ENCODE measurements at regions not wholly inside any gene's neighbourhood (a gene's known extent, or its start where the extent isn't known, plus 50 kb on each side); places are given as distances from the start of the nearest gene placed in this dataset.
"Not testable (repeated sequence)": the region's sequence is repeated elsewhere in the genome, so short reads cannot be mapped to it uniquely, and the experiment has no call there.

DNA sequence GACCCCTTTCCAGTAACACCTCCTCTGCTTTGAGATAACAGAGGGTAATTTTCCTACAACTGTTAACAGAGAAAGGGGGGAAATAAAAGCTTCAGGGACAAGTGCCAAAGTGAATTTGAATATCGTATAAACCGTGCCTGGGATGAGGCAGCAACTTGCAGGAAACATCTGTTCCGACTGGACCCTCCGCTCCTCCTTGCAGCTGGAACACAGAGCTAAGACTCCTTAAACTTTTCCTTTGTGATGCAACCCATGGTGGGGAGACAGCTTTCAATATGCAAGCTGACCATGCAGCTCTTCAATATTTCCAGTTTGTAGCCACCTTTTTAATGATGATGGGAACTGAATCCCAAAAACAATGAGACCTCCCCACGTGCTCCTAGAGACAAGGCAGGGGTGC lies 432.6 kb downstream of the ZNF536 start:
- DNase-seq, result no peak

DNA sequence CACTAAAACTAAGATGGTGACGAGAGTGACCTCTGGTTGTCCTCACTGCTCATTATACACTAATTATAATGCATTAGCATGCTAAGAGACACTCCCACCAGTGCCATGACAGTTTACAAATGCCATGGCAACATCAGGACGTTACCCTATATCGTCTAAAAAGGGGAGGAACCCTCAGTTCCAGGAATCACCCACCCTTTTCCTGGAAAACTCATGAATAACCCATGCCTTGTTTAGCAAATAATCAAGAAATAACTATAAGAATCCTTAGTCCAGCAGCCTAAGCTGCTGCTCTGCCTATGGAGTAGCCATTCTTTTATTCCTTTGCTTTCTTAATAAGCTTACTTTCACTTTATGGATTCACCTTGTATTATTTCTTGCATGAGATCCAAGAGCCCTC lies 432.1 kb downstream of the ZNF536 start:
- not testable (repeated sequence) for DNase-seq

DNA sequence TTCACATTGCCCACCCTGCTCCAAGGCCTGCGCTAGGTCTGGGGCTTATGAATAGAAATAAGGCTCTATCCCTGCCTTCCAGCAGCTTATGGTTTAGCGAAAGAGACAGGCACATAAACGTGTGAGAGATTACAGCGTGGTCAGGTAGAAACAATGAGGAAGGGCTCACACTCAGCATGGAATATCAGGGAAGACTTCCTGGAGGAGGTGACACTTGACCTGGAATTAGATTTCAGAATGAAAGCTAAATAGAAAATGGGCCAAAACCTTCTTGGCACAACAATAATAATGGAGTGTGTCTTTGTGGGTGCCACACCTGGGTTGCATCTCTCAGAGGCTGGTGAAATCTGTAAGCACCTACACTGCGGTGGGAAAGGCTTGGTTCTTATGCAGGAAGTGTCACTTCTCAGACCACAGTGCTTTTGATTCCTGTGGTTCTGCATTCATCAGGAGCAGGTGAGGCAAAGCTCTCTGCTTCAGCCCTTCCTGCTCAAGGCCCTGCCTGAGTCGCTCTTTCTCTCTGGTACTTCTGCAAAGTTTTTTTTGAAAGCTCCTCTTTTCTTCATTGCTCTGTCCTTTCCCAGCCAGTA lies 430.3 kb downstream of the ZNF536 start:
- DNase-seq, result no peak

DNA sequence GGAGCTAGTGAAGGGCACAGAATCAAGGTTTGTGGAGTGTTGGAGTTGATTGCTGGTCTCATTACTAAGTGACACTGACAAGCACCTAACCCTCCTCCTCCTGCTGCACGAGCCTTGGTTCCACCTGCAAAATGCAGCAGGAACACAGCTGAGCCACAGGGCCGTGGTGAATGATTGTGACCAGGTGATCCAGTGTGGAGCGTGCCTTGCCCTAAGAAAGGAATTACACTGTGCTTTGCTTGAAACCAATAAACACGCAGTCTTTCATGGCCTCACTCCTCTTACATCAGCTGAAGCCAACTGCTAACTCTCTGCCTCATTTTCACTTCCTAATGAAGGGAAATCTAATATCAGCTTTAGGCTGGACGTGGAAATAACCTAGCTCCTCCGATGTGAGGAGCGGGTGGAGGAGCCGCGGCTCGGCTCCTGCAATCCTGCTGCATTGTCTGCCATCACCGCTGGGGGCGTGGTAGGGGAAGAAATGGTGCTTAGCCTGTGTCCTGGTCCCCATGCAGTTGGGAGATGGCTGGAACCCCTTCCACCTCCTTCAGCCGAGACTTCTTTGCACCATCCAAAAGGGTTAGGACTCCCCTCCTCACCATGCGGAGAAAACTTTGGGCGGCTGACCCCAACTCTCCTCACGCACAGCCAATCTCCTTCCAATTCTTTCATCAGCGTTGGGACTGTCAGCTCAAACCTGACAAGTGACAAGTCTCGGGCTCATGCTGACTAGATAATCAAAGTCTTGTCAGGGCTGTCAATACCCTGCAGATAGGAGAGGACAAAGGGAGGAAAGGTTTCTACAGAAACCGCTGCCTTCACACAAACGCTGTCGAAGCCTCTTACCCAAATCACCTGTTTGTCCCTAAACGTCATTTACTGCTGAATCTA lies 427.9 kb downstream of the ZNF536 start:
- DNase-seq, result peak; percentile 63

DNA sequence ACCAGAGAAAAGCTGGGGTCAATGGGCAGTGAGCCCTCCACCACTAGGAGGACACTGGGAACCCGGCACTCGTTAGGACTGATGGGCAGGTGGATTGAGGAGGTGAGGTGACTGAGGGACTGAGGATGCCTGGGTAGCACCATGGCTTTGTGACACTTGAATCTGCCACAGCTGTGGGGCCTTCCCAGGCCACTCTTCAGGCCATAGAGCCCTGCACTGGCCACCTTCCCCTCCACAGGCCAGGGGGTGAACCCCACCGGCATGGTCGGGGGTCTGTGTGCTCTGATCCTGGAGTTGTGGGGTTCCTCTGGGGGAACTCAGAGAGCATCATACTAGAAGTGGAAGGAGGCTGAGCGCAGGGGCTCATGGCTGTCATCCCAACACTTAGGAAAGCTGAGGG lies 423.5 kb downstream of the ZNF536 start:
- DNase-seq, result no peak

DNA sequence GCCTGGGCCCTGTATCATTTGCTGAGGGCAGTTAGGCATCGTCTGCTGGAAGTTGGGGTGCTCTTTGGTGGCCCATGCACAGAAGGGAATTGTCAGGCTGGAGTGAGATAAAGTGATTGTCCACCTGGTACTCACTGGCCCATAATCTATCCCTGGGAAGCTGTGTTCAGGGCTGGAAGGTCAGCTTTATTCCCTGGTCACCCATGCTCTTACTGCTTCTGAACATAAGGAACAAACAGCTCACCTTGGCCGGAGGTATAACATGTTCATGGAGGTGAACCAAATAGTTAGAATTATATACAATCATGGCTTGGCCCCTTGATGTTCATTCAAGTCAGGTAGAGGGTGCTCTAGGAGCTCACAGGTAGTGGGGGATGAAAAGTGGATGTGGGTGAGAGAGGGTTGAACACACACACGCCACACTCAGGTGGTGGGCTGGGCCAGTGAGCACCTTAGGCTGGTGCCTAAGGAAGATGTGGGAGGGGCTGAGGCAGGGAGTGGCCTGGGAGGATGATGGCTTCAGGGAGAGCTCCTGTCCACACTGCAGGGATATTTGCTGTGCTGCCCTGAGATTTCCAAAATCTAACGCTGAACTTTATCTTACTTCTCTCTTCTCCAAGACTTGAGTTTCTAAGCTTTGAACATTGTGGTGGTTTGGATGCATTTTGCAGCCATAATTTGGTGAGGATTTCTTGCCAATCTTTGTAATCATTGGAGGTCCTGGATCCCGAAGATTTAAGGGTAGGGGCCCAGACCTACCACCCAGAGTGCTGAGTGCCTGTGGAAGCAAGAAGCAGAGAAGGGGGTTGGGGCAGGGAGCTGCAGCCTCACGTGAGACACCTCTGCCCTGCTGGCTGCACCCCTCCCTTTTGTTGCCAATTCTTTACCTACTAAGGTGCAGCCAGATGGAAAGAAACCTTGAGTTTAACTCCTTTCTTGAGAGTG lies 420.6 kb downstream of the ZNF536 start:
- no peak for DNase-seq

DNA sequence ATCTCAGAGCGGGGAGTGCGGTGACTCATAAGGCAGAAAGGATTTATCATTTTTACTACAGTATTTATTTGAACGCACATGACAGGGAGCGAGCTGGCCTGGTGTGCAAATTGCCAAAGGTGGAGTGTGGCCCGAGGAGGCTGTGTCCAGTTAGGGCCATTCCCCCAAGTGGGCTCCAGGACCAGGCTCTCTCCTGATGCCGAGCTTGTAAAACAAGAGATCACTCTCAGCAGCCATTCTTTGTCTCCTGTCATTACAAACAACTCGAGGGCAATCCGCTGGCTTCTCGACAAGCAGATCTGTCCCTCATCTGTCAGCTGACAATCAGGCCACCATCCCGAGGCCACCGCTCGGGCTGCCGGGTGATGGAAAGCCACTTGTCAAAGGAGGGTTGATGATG lies 418.9 kb downstream of the ZNF536 start:
- no peak for DNase-seq

DNA sequence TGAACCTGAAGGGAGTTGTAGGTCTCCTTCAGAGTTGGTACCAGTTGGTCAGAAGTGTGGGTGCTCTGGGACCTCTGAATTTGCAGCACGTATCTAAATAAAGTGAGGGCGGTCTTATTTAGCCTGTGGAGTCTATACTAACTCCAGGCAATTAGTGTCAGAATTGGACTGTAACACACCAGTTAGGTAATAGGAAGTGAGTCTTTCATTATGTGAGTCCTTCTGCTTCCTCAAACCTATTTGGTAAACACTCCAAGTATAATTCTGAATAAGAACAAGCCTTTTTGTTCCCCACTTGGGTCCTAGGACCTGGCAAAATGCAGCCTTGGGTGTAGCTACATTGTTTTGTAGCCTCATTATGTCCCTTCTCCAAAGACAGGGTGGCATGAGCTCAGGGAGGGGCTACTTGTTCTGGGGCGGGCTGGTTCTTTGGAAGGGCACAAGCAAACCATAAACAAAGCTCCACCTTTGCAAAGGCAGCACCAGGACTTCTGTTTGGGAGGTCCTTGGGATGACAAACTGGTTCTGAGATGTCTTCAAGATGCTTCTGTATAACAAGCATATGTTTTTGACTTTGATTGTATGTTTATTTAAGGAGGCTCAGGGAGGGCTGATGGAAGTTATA lies 418.0 kb downstream of the ZNF536 start:
- DNase-seq, result peak; percentile 8

DNA sequence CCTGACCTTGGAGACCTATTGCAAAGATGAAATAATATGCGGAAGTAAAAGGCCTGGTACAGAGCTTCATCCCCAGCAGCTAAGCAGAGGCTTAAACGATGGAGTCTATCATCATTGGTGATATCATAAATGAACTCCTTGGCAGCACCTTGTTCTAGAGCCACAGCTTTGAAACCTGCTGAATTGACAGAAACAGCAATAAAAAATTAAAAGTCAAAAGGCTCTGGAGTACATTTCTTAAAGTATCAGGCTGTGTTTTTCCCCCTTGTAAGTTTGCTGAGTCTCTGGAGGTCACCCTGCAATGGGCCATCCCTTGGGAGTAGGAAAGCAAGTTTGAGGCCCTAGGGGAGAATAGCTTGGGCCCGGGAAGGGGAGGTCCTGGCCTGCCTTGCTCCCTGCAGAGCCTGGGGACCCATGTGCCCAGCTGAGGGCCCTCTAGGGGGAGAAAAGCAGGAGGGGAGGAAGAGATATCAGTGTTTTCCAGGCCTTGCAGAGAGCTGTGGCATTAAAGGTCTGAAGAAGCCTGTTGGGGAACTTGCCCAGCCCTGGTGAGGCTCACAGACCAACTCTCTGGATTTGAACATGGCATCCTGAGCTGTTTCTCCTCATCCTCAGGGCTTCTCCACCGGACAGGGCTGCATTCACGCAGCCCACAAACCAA lies 416.1 kb downstream of the ZNF536 start:
- DNase-seq, result no peak

DNA sequence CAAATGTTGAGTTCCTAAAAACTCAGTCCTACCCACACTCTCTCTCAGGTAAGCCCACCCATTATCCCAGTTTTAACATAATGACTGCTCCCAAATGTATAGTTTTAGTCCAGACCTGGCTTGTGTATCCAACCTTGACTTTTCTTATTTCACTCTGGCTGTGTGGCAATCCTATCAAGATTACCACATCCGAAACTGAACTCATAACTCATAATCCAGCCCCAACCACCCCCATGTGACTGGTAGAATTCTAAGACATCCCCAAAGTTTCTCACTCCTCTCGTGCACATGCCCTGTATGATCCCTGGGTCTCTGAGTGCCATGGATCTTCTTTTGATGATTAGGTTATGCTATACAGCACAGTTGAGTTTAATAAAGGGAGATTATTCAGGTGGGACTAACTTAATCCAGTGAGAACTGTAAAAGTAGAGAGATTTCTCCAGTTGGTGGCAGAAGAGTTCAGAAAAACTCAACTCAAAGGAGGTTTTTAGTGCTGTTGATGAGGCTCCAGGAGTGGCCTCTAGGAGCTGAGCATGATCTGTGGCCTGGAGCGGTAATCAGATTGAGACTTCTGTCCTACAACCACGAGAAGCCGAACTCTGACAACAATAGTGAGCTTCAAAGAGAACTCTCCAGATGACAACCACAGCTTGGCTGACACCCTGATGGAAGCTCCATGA lies 413.4 kb downstream of the ZNF536 start:
- DNase-seq, result no peak

DNA sequence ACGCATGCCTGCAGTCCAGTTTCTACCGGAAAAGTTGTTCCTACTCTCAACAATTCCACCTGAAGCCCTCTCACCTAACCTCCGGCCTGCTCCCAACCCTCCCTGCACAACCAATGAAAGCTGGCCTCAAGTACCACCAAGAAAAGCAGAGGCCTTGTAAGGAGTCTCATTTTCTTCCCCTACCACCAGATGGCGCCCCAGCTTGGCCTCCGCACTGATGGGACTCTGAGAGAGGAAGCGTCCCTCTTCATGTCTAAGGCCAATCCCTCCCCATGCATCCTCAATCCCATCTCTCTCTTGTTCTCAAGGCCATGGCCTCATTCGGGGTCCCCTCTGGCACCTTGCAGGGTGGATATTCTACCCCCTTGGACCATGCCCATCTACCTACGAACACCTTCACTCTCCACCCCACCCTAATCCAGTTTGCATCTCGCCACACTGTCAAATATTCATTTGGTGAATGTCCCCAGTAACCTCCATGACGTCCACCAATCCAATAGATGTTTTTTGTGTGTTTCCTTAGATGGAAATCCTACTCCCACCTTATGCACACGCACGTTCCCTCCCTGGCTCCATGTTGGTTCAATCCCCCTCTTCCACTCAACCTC lies 412.8 kb downstream of the ZNF536 start:
- DNase-seq, result peak; percentile 75

DNA sequence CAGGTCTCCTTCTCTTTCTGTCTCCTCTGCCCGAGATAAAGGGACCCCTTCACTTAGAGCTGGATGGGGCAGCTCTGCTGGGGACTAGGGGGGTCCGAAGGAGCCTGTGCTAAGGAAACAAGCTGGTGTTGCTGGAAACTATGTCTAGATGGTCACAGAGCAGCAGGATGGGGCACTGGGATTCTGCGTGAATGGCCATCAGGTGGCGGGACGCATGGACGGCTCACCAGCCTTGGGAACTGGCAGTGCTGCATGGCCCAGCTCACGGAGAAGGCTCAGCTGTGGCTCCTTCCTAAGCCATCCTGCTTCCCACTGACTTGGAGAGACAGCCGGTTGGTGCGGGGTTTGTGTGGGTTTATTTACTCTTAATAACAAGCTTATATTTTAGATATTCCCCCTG lies 411.8 kb downstream of the ZNF536 start:
- DNase-seq, result no peak

DNA sequence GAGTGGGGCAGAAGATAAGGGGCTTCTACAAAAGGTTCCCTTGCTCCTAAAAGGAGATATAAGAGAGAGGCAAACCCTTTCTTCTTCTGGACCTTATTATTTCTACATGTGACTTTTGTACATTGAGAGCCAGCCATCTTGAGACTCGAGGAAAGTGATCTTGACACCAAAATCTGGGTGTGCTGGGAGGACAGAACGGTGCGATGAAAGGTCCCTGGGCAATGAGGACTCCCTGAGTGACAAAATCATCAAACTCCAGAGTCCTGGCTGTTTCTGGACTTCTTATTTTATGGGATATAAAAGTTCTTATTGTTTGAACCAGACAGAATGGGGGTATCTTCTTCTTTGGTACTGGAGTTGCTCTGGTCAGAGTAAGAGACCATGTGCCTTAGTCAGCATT lies 411.0 kb downstream of the ZNF536 start:
- DNase-seq, result no peak

DNA sequence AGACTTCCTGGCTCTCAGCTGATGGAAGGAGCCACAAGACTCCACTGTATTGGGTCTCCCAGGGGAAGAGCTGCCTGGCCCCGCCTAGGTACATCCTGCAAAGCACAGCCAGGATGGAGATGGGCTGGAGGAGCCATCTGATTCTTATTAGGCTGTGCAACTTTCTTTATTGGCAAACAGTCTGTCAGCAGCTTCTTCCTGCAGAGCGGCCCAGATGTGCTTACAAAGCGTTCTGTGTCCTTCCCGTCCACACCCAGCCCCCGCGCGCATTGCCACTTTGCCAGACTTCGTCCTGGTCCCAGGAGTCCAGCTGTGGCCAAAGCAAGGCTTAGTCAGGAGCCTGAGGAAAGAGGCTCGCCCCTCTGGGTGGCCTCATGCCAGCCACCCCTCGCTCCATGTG lies 409.3 kb downstream of the ZNF536 start:
- no peak for DNase-seq

DNA sequence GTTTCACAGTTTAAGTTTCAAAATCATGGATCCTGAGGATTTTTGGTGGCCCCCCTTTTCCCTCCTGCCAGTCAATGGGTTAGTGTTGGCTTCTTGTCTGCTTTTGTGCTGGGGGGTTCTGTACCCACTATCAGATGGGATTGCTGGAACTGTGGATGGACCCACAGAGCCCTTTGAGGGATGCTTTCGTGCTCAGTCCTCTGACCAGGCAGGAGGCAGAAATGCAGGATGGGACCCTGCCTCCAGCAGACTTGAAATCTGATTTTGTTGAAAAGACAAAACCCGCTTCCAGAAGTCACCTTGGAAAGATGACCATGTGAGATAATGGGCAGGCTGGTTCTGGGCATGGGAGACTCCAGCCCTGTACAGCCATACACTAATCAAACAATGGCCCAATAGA lies 408.9 kb downstream of the ZNF536 start:
- DNase-seq, result no peak

DNA sequence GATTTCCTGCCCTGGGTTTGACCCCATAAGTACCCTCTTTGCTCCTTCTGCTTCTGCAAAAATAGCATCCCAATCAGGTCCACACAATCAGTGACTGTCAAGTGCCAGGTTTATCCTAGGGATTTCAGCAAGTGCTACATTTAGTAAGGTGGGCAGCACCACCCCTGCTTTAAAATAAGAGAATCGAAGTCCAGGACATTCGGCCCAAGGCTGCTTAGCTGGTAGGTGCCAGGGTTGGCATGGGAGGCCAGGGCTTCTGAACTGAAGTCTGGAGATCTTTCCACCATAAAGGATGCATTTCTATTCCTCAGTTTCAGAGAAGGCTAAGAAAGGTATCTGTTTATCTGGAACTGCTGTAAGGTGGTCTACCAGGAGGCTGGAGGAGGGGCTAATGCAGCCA lies 408.3 kb downstream of the ZNF536 start:
- DNase-seq, result no peak

DNA sequence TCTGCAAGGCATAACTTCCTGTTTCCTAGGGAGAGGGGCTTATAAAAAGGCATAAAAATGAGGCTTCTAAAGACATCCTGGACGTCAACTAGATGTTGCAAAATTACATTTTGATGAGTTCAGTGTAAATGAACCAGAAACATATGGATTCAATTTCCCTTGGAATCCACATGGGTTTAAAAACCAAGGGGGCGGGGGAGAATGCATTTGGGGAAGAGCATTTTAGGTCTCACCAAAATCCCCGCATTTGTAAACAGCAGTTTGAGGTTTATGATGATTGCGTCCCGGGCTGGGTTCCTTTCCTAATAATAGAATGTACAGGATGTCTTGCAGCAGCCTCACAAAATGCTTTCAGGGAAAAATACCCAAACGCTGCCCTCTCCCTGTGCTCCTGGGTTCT lies 407.8 kb downstream of the ZNF536 start:
- no peak for DNase-seq

DNA sequence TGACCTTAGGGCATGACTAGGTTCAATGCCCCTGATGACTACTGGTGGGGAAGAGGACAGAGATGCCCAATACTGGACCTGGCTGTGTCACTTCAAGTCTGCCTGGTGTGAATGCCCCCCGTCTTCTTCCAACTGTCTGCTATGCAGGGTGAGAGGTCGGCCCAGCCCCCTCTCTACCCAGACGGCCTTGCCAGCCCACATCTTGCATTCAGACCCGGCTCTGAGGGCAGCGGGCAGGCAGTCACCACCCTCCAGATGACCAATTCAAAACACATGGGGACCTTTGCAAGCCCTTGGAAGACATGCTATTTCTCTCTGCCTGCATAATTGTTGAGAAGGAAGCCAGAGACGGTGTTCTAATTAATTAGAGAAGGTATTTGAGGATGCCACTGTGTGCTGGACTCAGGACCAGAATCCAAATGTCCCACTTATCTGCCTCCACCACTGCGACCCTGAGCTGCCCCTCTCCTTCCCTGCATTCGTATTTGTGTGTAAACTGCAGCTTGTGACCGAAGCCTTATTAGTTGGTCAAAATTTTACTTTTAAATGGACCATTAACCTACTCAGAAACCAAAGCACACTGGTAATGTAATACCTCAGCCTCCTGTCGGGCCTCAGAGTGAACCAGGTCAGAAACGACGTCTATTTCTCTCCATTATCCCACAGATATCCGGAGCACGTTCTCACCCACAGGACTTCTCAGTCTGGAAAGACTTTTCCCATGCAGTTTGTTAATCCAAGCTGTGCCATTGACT lies 407.0 kb downstream of the ZNF536 start:
- no peak for DNase-seq

DNA sequence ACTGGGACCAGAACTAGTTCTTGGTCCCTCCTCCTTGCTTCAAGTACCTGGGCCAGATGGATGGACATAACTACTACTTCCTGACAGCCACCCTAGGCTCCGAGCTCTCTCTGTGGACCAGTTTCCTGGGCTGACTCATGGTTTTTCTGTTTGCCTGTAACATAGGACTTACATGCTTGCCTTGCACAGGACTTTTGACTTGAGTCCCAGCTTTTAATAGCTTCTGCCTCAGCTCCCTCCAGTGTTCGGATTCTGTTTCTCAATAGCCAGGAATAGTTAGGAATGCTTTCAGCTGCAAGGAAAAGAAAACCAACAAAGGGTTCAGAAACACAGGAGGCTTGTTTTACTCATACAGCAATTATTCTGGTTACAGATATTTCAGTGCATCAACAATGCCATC lies 405.9 kb downstream of the ZNF536 start:
- DNase-seq, result no peak

DNA sequence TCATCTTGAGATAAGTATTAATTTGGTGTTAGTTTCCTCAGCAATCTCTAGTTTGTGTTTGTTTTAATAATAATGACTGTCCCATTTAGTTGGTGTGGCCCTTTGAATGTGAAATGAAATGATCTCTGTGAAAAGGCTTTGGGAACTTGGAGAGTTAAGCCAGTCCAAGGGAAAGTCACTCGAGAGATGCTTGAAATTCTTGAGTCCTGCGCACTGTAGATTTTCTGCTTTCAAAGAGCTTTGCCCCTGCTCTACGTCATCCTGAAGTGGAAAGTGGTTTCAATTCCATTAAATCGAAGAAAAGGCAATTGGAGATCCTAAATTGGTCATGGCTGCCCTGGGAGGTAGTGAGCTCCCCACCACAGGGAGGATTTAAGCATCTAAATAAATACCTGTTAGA lies 403.8 kb downstream of the ZNF536 start:
- DNase-seq, result no peak

All from hematopoietic multipotent progenitor cell treated with erythropoietin and hydrocortisone succinate and interleukin-3 and kit ligand, for 6 days (in vitro differentiated cells).